AG09309 (cell line): ENCODE measurements at regions not wholly inside any gene's neighbourhood (a gene's known extent, or its start where the extent isn't known, plus 50 kb on each side); places are given as distances from the start of the nearest gene placed in this dataset.

ENCODE experiments used
- DNase-seq: peaks from one replicate; pipeline ENCODE4 v3.0.0-alpha.2; 2010; ENCODE audit warnings: low read depth
- H3K4me3 ChIP-seq: 2 replicates; pipeline ENCODE4 v1.5.1; 2011; ENCODE audit warnings: mild to moderate bottlenecking, low read depth, low read length, moderate library complexity; ENCODE audit not compliant: control insufficient read depth
- TF ChIP-seq, protein P1 (sequence below): IDR thresholded peaks from 2 replicates; pipeline ENCODE4 v1.5.1; 2011; ENCODE audit warnings: mild to moderate bottlenecking, low read depth, low read length, inconsistent platforms; ENCODE audit not compliant: insufficient read depth, control insufficient read depth; ENCODE audit errors: missing control alignments

DNA sequence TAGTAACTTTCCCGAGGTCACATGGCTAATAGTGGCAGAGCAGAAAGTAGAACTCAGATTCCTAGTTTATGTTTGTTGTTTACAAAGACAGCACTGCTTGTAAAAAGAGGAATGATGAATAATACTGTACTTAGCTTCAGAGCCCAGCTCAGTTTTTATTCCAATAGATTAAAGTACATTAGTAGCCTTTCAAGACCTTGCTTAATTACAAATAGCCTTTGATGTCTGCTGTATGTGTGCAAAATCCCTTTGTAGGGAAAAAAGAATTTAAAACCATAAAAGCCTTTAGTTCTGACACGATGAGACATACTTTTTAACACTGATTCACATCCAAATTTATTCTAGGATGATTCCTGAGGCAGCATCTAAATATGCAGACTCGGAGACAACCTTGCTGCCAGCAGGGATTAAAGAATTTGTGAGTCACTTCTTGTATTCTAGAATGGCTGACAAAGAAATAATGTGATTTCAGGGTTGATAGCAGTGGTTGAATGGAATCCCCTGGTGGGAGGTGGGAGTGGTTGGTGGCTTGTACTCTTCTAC is 324.2 kb upstream of the TGFBR2 start:
- peak; percentile 75 for DNase-seq
- no peak overlapping the region for H3K4me3 ChIP-seq
- TF ChIP-seq, protein P1, sequence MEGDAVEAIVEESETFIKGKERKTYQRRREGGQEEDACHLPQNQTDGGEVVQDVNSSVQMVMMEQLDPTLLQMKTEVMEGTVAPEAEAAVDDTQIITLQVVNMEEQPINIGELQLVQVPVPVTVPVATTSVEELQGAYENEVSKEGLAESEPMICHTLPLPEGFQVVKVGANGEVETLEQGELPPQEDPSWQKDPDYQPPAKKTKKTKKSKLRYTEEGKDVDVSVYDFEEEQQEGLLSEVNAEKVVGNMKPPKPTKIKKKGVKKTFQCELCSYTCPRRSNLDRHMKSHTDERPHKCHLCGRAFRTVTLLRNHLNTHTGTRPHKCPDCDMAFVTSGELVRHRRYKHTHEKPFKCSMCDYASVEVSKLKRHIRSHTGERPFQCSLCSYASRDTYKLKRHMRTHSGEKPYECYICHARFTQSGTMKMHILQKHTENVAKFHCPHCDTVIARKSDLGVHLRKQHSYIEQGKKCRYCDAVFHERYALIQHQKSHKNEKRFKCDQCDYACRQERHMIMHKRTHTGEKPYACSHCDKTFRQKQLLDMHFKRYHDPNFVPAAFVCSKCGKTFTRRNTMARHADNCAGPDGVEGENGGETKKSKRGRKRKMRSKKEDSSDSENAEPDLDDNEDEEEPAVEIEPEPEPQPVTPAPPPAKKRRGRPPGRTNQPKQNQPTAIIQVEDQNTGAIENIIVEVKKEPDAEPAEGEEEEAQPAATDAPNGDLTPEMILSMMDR, result no peak

DNA sequence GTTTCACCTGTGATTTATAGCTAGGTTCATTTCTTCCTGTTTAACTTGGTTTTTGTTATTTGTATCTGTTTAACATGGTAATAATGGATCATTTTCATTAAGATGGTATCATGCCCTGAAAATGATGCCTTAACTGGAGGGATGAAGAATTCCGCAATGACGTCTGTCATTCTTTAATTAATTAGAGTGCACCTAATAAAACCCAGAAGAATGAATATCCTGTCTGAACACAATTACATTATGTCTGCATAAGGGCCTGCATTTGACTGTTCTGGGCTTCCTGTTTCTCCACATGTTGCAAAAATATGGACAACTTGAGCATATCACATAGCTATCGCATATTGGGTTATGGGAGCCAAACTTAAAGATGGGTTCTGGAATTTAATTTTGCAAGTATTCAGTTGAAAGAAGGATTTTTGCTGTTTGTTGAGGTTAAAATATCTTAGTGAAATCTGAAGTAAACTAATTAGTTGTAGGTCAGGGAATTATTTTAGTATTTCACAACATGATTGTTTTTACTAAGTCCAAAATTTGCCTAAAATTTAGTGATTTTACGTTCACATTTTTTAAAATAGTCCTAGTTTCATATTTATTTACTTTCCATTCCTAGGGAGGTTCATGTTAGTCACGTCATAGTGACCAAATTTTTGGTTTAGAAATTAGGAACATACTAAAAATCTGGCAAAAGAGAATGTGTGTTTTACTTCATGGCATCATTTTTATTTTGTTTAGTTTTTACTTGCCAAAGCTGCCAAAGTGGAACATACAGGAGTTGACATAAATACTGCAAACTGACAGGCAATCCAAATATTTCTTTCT is 321.0 kb upstream of the TGFBR2 start:
- DNase-seq, result no peak
- no peak overlapping the region for H3K4me3 ChIP-seq
- TF ChIP-seq, protein P1, result no peak

DNA sequence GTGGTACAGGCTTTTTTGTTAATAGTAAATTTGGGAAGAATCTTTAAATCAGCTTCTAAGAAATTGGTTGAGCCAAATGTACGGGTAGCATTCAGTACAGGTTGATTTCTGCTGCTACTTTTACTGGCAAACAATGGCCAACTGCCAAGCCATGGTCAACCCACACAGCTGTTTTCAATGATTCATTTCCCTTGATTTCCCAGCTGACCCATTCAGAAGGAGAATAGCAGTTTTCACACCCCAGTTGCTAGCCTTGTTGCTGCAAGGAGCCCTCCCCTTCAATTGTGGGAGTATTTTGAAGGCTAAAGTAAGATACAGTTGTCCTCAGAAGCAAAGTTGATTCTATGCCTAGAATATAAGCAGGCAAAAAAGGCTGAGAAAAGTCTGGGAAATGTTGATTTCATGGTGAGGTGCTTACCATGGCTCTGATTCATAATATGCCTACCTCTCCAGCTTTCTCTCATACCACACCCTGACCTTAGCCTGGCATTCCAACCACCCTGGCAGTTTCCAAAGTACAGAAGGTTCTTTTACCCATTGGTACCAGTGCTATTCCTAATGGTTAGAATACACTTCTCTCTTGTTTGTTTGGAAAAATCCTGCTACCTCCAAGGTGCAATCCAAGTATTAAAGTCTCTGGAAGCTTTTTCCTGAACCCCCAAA is 320.3 kb upstream of the TGFBR2 start:
- DNase-seq, result peak; percentile 80
- H3K4me3 ChIP-seq, result no peak overlapping the region
- TF ChIP-seq, protein P1, result no peak

DNA sequence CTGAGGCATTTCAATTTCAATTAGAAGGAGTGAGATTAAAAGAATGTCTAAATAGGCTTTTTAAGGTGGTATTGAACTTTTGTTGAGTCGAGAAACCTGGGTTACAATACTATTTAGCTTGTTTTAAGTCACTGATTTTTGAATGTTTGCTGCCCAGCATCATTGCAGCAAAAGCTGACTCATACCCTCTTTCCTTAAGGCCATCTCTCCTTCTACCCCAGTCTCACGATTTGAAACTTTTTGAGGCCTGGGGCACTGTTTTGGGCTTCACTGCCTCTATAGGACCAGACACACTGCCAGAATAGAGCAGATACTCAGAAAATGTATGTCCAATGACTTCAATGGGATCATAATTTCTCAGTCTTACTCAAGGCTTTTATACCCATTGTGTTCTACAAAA is 319.6 kb upstream of the TGFBR2 start:
- no peak overlapping the region for H3K4me3 ChIP-seq
- DNase-seq, result no peak
- TF ChIP-seq, protein P1, result no peak

DNA sequence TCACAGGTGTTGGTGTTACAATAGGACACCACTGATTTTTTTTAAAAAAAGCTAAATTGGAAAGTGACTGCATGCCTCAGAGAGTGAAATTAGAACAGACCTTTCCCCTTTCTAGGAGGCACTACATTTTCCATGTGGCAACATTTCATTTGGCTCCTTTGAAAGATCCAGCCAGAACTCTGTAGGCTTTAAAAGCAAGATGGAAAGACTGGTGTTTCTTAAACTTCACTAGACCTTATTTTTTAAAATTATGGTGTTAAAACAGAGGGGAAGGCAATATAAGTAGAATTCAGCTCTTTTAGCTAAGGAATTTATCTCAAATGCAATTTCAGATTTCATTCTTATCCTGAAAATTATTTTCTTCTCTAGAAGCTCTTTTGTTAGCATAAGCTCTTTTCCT is 317.6 kb upstream of the TGFBR2 start:
- no peak overlapping the region for H3K4me3 ChIP-seq
- DNase-seq, result no peak
- TF ChIP-seq, protein P1, result no peak

DNA sequence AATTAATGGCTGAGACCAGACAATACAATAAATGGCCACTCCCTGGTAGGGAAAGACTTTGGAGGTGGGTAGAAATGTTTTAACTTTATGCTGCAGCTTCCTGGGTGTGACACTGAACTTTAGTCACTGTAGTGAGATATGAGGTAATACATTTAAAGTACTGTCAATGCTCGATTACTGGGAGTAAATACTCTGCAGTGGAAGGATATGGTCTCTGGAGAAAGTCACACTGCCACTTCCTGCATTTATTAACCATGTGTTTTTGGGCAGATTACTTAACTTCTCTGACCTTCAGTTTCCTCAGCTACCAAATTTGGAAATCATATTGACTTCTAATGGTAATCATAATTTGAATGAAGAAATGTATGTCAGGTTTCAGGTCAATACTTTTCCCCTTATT is 317.1 kb upstream of the TGFBR2 start:
- no peak for DNase-seq
- no peak overlapping the region for H3K4me3 ChIP-seq
- TF ChIP-seq, protein P1, result no peak
